SJCRH30 (cell line): ENCODE measurements at regions not wholly inside any gene's neighbourhood (a gene's known extent, or its start where the extent isn't known, plus 50 kb on each side); places are given as distances from the start of the nearest gene placed in this dataset.

Experiments
- DNase-seq, 2 experiments: peaks; one replicate each; pipeline ENCODE4 v3.0.0-alpha.2; 2015 to 2020
- H3K27ac ChIP-seq: fragments of 250-450 bp; sonication (Bioruptor Pico); 2 replicates; pipeline ENCODE4 v1.5.1; 2020; ENCODE audit warnings: mild to moderate bottlenecking, moderate library complexity
- H3K27me3 ChIP-seq: fragments of 250-450 bp; sonication (Bioruptor Pico); 2 replicates; pipeline ENCODE4 v1.5.1; 2020; ENCODE audit warnings: mild to moderate bottlenecking, moderate library complexity
- H3K36me3 ChIP-seq: fragments of 250-450 bp; sonication (Bioruptor Pico); 2 replicates; pipeline ENCODE4 v1.5.1; 2020; ENCODE audit warnings: mild to moderate bottlenecking, moderate library complexity
- H3K4me1 ChIP-seq: fragments of 250-450 bp; sonication (Bioruptor Pico); 2 replicates; pipeline ENCODE4 v1.5.1; 2020; ENCODE audit warnings: mild to moderate bottlenecking, moderate library complexity
- H3K4me3 ChIP-seq: fragments of 250-450 bp; sonication (Bioruptor Pico); 2 replicates; pipeline ENCODE4 v1.5.1; 2020; ENCODE audit warnings: mild to moderate bottlenecking, moderate library complexity
- H3K9me3 ChIP-seq: fragments of 250-450 bp; sonication (Bioruptor Pico); replicated peaks from 2 replicates; pipeline ENCODE4 v1.5.1; 2020; ENCODE audit warnings: mild to moderate bottlenecking, moderate library complexity

DNA sequence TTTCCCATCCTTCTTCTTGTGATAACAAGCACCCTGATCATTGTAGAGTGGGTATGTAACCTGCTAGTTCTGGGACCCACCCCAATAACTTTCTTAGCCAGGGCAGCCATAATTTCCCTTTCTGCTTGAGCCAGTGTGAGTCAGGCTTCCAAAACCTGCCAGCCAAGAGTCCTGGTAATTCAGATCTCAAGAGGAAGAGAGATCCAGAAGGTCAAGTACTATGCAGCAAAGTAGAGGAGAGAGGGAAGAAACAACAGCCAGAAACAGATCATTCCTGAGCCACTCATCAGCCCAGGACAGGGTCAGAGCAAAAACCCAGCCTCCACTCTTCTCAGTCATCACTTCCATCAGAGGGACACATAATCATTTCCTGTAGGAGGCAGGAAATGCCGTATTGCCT, 182.0 kb downstream of the DICER1 start:
- H3K36me3 ChIP-seq = no peaks in the 10 kb centered on the region
- H3K27ac ChIP-seq = no peak overlapping the region
- no peaks in the 10 kb centered on the region for H3K27me3 ChIP-seq
- H3K9me3 ChIP-seq = 0 out of 2 replicates have a peak, but pooled peaks cover 3% of the 10 kb centered on the region
- no peak for DNase-seq
- H3K4me3 ChIP-seq = no peak overlapping the region
- no peaks in the 10 kb centered on the region for H3K4me1 ChIP-seq

DNA sequence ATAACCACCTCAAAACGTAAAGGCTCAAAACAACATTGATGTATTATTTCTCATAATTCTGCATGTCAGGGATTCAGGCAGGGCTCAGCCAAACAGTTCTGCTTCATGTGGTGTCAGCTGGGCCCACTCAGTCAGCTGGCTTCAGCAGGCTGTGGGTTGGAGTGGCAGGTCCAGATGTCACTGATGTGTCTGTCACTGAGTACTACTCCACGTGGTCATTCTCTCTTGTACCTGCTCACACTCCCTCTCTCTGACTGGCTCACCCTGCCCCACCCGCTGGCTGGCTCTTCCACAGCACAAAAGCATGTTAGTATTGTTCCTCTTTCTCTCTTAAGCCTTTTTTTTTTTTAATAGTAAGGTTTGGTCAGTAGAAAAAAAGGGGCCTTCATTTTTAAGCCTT, 182.4 kb downstream of the DICER1 start:
- no peaks in the 10 kb centered on the region for H3K36me3 ChIP-seq
- H3K9me3 ChIP-seq = 0 out of 2 replicates have a peak, but pooled peaks cover 3% of the 10 kb centered on the region
- H3K4me1 ChIP-seq = no peaks in the 10 kb centered on the region
- no peak overlapping the region for H3K4me3 ChIP-seq
- H3K27me3 ChIP-seq = no peaks in the 10 kb centered on the region
- peak; percentile 12 to 22 for DNase-seq
- H3K27ac ChIP-seq = no peak overlapping the region

DNA sequence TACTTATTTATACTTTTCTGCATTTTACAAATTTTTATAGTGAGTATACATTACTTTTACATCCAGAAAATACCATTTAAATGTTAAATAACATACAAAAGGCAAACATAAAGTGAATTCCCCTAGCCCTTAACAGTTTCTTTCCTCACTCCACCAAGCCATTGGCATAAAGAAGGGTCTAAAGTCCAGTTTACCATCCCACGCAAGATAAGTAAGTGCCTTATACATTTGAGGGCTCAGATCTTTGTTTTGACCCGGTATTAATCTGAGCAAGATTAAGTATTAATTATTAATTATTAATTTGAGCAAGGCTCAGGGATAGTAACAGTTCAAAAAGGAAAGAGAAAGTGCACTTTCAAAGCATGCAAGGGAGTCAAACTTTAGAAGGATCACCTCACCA, 182.9 kb downstream of the DICER1 start:
- H3K27ac ChIP-seq = no peak overlapping the region

DNA sequence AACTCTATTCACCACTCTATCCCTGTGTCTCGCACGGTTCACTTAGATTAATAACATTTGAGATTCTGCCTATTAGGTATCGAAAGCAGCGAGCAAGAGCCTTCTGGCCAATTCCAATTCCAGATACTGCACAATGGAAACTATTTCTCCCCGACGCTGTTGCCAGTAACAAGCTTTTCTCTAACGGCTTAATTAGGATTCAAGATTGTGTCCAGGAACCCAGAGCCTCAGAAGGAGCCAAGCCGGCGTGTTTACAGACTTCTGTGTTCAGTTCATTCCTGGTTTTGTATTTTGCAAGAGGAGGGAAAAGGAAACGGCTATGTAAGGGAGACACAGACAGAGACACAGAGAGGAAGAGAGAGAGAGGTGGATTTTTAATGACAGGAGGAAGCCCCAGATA, 185.6 kb downstream of the DICER1 start:
- Histone ChIP-seq H3K27me3 (no peaks in the 10 kb centered on the region), H3K4me1 (no peaks in the 10 kb centered on the region), H3K27ac (no peak overlapping the region), H3K9me3 (0 out of 2 replicates have a peak, but pooled peaks cover 3% of the 10 kb centered on the region), H3K36me3 (no peaks in the 10 kb centered on the region), H3K4me3 (no peak overlapping the region)
- no peak for DNase-seq

More for the DNA sequence above, 182.9 kb downstream of the DICER1 start:
- no peak for DNase-seq
- H3K27me3 ChIP-seq = no peaks in the 10 kb centered on the region
- H3K4me1 ChIP-seq = no peaks in the 10 kb centered on the region
- H3K4me3 ChIP-seq = no peak overlapping the region
- no peaks in the 10 kb centered on the region for H3K36me3 ChIP-seq
- H3K9me3 ChIP-seq = 0 out of 2 replicates have a peak, but pooled peaks cover 3% of the 10 kb centered on the region

DNA sequence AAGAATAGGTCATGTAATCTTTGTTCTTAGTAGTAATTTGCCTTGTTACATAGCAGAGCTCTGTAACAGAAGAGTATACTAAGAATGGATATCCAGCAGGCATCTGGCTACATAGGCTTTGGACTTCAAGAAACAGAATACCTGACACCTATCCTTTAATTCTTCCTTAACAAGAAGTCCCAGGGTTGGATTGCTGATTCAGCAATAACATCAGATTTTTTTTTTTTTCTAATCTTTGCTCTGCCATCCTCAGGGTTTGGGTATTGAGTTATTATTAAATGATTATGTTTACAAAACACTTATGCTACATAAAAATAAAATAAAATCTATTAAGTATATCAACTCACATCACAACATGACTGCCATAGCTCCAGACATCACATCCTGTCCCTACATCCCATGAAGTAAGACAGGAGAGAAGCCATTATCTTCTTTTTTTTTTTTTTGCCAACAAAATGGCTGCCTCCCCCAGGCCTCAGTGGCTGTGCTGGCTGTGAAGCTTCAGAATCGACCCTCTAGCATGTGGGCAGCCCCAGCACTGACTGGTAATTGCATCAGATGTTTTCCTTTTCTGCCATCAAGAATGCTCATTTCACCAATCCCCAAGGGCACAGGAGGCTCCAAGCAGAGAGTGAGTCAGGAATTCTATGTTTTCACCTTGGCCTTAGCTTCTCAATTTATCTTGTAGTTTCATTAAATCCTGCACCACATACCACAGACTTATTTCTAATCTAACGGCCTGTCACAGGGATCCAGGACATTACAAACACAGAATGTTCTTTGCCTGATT, 186.2 kb downstream of the DICER1 start:
- no peaks in the 10 kb centered on the region for H3K36me3 ChIP-seq
- H3K27ac ChIP-seq = no peak overlapping the region
- H3K4me3 ChIP-seq = no peak overlapping the region
- no peak for DNase-seq
- 0 out of 2 replicates have a peak, but pooled peaks cover 3% of the 10 kb centered on the region for H3K9me3 ChIP-seq
- H3K27me3 ChIP-seq = no peaks in the 10 kb centered on the region
- no peaks in the 10 kb centered on the region for H3K4me1 ChIP-seq

DNA sequence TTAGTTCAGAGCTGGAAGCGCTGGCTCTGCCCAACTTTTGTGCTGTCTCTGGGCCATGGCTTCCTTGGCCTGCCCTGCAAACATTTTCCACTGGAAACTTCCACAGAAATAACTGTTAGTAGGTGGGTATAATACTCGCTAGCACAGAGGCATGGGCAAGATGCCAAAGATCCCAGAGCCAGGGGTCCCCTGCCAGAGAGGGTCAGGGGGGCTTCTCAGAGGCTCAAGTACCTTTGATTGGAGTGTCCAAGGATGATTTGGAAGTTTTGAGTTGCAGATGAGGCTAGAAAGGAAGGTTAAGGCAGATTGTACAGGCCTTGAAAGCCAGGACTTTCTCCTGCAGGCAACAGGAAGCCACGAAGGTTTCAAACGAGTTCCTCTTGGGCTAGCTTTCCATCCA, 187.6 kb downstream of the DICER1 start:
- no peak for DNase-seq
- H3K36me3 ChIP-seq = no peaks in the 10 kb centered on the region
- no peaks in the 10 kb centered on the region for H3K27me3 ChIP-seq
- no peaks in the 10 kb centered on the region for H3K4me1 ChIP-seq
- H3K4me3 ChIP-seq = no peak overlapping the region
- H3K27ac ChIP-seq = no peak overlapping the region
- H3K9me3 ChIP-seq = 0 out of 2 replicates have a peak, but pooled peaks cover 3% of the 10 kb centered on the region

DNA sequence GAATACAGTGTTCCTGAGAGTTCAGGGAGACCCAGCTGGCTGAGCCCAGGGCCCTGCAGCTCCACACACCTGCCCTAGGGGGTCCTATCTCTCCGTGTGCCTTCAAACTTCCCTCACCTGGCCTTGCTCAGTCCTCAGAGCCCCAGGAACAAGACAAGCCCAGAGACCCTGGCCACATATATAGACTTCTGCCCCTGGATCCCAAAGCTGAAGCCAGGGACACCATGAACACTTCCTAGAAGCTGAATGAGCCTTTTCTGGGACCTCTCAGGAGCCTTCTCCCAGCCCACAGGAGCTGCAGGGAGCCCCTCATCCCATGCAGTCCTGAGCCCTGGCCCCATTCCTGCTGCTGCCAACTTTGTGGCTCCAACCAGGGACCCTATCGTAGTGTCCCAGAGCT, 190.5 kb downstream of the DICER1 start:
- Histone ChIP-seq H3K36me3 (no peaks in the 10 kb centered on the region), H3K27ac (no peak overlapping the region), H3K4me3 (no peak overlapping the region), H3K27me3 (no peaks in the 10 kb centered on the region), H3K9me3 (0 out of 2 replicates have a peak, but pooled peaks cover 3% of the 10 kb centered on the region), H3K4me1 (no peaks in the 10 kb centered on the region)
- no peak for DNase-seq

DNA sequence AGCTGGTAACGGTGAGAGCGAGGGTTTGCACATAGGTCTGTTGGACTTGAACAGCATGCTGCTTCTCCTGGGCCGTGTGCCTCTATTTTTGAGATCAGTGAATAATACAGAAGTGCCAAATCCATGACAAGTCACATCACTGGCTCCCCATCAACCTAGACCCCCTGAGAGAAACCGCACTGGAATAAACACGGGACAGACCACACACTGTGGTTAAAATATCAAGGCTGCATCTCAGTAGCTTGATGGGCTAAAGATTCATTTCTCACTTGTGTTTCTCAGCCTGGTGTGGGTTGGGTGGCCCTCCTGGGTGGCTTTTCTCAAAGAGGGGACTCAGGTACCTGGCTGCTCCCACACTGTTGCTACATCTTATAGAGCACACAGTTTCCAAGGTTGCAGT, 191.0 kb downstream of the DICER1 start:
- 0 out of 2 replicates have a peak, but pooled peaks cover 3% of the 10 kb centered on the region for H3K9me3 ChIP-seq
- H3K4me3 ChIP-seq = no peak overlapping the region
- H3K4me1 ChIP-seq = no peaks in the 10 kb centered on the region
- DNase-seq = peak in 1 of 2 experiments; percentile 18
- no peak overlapping the region for H3K27ac ChIP-seq
- no peaks in the 10 kb centered on the region for H3K36me3 ChIP-seq
- H3K27me3 ChIP-seq = no peaks in the 10 kb centered on the region

DNA sequence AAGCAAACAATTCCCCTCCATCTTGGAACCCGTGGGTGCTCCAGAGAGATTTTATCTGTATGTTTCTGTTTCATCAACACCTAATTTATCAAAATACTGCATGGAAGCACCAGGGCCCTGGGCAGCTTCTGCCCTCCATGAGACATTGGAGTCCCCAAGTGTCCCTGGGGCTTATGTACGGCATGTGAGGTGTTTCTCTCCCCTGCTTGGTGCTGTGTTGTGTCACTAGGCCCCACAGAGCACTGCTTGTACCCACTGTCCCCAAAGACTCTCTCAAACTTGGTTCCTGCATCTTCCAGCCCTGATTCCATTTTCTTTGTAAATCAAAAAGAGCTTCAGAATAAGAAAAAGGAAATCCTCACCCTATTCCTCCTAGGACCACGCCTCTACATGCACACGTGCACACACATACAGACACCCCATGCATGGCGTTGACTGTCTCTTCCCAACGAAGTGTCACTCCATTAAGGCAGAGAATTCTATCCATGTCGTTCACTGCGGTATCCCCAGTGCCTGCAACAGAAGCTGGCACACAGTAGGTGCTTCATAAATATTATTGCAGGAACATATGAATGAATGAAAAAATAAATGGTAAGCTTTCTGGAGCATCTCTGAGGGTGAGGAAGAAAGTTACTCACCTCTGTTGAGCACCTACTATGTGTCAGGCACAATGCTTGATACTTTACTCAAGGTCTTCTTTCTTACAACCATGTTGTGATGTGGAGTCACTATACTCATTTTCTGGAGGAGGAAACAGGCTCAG, 191.6 kb downstream of the DICER1 start:
- Histone ChIP-seq H3K4me1 (no peaks in the 10 kb centered on the region), H3K4me3 (no peak overlapping the region)

DNA sequence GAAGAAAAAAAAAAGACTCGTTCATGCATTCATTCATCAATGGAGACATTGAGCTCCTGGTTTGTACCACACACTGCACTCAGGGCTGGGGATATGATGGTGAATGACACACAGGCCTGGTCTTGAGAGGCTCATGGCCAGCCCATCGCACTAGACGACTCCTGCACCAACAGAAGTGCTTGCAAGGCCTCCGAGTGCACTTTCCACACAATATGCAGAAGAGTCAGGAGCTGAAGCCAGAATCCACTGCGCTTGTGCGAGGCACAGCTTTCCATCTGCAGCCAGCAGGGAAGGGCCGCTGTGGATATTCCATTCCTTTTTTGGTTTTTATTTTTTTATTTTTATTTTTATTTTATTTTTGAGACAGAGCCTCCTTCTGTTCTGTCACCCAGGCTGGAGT, 192.4 kb downstream of the DICER1 start:
- Histone ChIP-seq H3K4me1 (no peaks in the 10 kb centered on the region), H3K9me3 (no peaks in the 10 kb centered on the region), H3K36me3 (no peaks in the 10 kb centered on the region), H3K27me3 (no peaks in the 10 kb centered on the region), H3K4me3 (no peak overlapping the region), H3K27ac (no peak overlapping the region)
- DNase-seq = no peak

More for the DNA sequence above, 191.6 kb downstream of the DICER1 start:
- Histone ChIP-seq H3K36me3 (no peaks in the 10 kb centered on the region), H3K9me3 (0 out of 2 replicates have a peak, but pooled peaks cover under 1% of the 10 kb centered on the region), H3K27me3 (no peaks in the 10 kb centered on the region), H3K27ac (no peak overlapping the region)
- DNase-seq = no peak

DNA sequence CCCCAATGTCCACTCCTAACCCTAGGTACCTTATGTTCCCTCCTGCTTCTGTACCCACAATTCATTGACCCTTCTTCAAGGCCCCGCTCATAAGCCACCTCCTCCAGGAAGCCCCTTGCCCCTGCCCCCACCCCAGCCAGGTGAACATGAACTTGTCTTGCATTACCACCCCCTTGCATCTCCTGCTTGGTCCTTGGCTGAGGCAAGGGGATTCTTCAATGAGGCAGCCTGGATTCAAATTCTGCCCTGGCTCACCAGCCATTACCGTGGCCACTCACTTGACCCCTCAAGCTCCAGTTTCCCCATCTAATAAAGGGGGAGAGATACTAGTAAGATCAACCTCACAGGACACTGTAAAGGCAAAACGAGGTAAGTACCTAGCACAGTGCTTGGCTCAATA, 193.1 kb downstream of the DICER1 start:
- no peak for DNase-seq
- no peaks in the 10 kb centered on the region for H3K9me3 ChIP-seq
- H3K27me3 ChIP-seq = no peaks in the 10 kb centered on the region
- H3K4me3 ChIP-seq = no peak overlapping the region
- H3K27ac ChIP-seq = no peak overlapping the region
- H3K4me1 ChIP-seq = no peaks in the 10 kb centered on the region
- no peaks in the 10 kb centered on the region for H3K36me3 ChIP-seq

DNA sequence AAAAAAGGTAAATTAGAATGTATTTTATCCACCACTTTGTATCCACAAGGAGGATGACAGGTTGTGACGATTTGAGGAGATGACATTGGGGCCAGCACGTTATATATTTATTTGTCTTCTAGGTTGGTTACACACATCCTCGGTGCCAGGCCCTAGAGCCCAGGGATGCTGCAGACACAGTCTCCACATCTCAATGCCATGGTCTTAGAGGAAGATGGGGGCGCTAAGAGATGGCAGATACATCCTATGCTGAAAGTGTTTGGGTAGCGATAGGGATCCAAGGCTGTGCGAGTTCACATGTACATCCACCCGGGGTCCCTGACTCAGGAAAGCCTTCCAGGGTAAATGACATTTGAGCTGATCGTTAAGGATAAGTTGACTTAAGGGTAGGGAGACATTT, 193.1 kb upstream of the GSC start:
- Histone ChIP-seq H3K9me3 (no peaks in the 10 kb centered on the region), H3K27me3 (no peaks in the 10 kb centered on the region), H3K36me3 (no peaks in the 10 kb centered on the region), H3K4me3 (no peak overlapping the region), H3K4me1 (no peaks in the 10 kb centered on the region), H3K27ac (no peak overlapping the region)
- DNase-seq = no peak

DNA sequence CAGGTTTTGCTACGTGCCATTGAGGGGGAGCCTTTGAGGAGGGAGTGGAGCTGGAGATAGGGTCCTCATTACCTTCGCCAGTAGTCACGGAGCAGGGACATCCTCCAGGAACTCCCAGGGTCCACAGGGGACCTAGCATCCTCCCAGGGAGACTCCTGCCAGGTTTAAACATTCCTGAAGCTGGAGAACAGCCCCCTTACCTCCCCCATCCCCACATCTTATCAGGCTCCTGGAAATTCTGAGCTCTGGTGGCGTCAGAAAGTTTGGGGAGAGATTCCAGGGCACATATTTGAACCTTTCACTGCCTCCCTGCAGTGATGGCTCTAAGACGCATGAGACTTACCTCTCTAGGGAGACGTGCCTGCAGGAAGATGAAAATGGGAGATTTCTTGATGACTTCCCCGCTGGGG, 192.3 kb upstream of the GSC start:
- Histone ChIP-seq H3K9me3 (no peaks in the 10 kb centered on the region), H3K27me3 (no peaks in the 10 kb centered on the region), H3K4me1 (no peaks in the 10 kb centered on the region), H3K36me3 (no peaks in the 10 kb centered on the region), H3K4me3 (no peak overlapping the region), H3K27ac (no peak overlapping the region)
- DNase-seq = no peak

DNA sequence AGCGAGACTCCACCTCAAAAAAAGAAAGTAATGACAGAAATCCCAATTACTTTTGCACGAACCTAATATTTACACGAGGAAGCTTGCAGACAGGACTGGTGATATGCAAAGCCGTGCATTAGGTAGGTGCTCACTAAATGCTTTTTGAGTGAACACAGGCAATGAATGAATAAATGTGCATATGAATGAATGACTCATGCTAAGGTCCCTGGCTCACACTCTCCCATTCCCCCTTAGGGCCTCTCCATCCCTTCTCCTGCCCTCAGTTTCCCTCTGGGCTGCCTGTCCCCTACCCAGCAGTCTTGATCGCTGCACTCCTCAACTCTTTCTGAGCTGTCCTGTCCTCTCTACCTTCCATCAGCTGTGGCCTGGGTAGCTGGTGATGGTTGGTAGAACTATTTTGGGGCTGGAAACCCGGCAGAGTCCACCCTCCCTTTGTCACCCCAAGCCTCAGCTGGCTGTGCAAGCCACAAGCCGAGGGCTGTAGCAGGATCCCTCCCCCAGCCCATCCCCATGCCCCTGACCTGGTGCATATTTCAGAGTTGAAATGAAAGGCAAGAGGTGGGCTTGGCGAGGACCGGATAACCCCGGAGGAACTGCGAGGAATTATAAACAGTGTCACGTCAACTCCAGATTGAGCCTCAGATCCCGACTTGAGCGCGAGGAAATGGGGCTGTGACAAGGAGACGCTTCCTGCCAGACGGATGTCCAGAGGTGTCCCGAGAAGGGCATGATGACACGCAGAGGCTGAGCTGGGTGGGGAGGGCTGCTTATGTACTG, 191.7 kb upstream of the GSC start:
- no peaks in the 10 kb centered on the region for H3K4me1 ChIP-seq
- H3K36me3 ChIP-seq = no peaks in the 10 kb centered on the region
- H3K9me3 ChIP-seq = no peaks in the 10 kb centered on the region
- no peak overlapping the region for H3K4me3 ChIP-seq
- no peak overlapping the region for H3K27ac ChIP-seq
- no peaks in the 10 kb centered on the region for H3K27me3 ChIP-seq
- no peak for DNase-seq
